ENCODE measurements at regions not wholly inside any gene's neighbourhood (a gene's known extent, or its start where the extent isn't known, plus 50 kb on each side); places are given as distances from the start of the nearest gene placed in this dataset.

DNA sequence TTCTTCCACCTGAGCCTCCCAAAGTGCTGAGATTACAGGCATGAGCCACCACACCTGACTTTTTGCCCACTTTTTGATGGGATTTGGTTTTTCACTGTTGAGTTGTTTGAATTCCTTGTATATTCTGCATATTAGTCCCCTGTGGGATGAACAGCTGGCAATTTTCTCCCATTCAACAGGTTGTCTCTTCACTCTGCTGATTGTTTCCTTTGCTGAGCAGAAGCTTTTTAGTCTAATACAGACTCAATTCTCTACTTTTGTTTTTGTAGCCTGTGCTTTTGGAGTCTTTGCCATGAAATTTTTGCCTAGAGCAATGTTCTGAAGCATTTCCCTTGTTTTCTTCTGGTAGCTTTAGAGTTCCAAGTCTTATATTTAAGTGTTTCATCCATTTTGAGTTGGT is 62.7 kb upstream of the MFGE8 start:
- TF ChIP-seq POLR2A (IDR thresholded peaks at IDR 0.05) (no peak), CTCF (IDR thresholded peaks at IDR 0.05) (no peak)
